SK-N-SH (cell line): ENCODE measurements at regions not wholly inside any gene's neighbourhood (a gene's known extent, or its start where the extent isn't known, plus 50 kb on each side); places are given as distances from the start of the nearest gene placed in this dataset.

ENCODE experiments used
- CTCF ChIA-PET: fragments of 300-600, 350-600 bp; formaldehyde crosslinking; extraction: SDS; loops from one replicate; lab custom pipeline; 2021; lab: Yijun Ruan, JAX
- POLR2A ChIA-PET: fragments of 350-600 bp; sonication (Branson Sonifier 250); formaldehyde crosslinking; extraction: SDS; loops from one replicate; lab custom pipeline; 2020; ENCODE audit warnings: antibody characterized with exemption, inconsistent platforms; lab: Yijun Ruan, JAX
- DNase-seq: peaks from one replicate; pipeline ENCODE4 v3.0.0; 2012
- H2AFZ ChIP-seq: fragments of 200-600 bp; sonication (generic); 2 replicates; pipeline ENCODE4 v1.8.1; 2016; ENCODE audit warnings: antibody characterized with exemption, mild to moderate bottlenecking, low read depth
- H3F3A ChIP-seq: fragments of 200-600 bp; sonication (generic); replicated peaks from 2 replicates; pipeline ENCODE3; 2016; ENCODE audit warnings: antibody characterized with exemption, mild to moderate bottlenecking; ENCODE audit not compliant: insufficient read depth
- H3K27ac ChIP-seq, 2 experiments: fragments of 200-500 bp in 1 of 2; fragments of 200-600 bp in 1 of 2; sonication (Bioruptor generic) in 1 of 2; sonication (generic), shearing (Covaris generic) in 1 of 2; 2 replicates each; pipeline versions ENCODE4 v1.5.1 to v1.6.1; 2014 to 2016; ENCODE audit warnings: low read depth in 2 of 2, inconsistent platforms in 1 of 2, low read length in 1 of 2, mild to moderate bottlenecking in 1 of 2, mixed read lengths in 1 of 2
- H3K27me3 ChIP-seq: fragments of 200-600 bp; sonication (generic), shearing (Covaris generic); 2 replicates; pipeline ENCODE4 v1.6.1; 2016; ENCODE audit warnings: mixed run types; ENCODE audit not compliant: insufficient read depth
- H3K36me3 ChIP-seq, 2 experiments: fragments of 200-500 bp in 1 of 2; fragments of 200-600 bp in 1 of 2; sonication (Bioruptor generic) in 1 of 2; sonication (generic) in 1 of 2; replicated peaks in 1 of 2; 2 replicates each; pipeline versions ENCODE3 to v1.5.1; 2014 to 2016; ENCODE audit warnings: low read length in 1 of 2, mild to moderate bottlenecking in 1 of 2; ENCODE audit not compliant: insufficient read depth in 2 of 2, control insufficient read depth in 1 of 2
- H3K4me1 ChIP-seq, 2 experiments: fragments of 200-500 bp in 1 of 2; fragments of 200-600 bp in 1 of 2; sonication (Bioruptor generic) in 1 of 2; sonication (generic), shearing (Covaris generic) in 1 of 2; 2 replicates each; pipeline versions ENCODE4 v1.5.1 to v1.6.1; 2014 to 2016; ENCODE audit warnings: low read depth in 1 of 2, low read length in 1 of 2, mixed run types in 1 of 2; ENCODE audit not compliant: insufficient read depth in 2 of 2, control insufficient read depth in 1 of 2
- H3K4me2 ChIP-seq: fragments of 200-600 bp; sonication (generic), shearing (Covaris generic); 2 replicates; pipeline ENCODE4 v1.6.1; 2017; ENCODE audit warnings: mixed run types
- H3K4me3 ChIP-seq, 2 experiments: fragments of 200-500 bp in 1 of 2; fragments of 200-600 bp in 1 of 2; sonication (Bioruptor generic) in 1 of 2; sonication (generic), shearing (Covaris generic) in 1 of 2; 2 replicates each; pipeline versions ENCODE4 v1.5.1 to v1.8.1; 2014 to 2016; ENCODE audit warnings: low read depth in 2 of 2, inconsistent platforms in 1 of 2, low read length in 1 of 2, mild to moderate bottlenecking in 1 of 2, mixed read lengths in 1 of 2, moderate library complexity in 1 of 2
- H3K79me2 ChIP-seq: fragments of 200-600 bp; sonication (generic); 2 replicates; pipeline ENCODE4 v1.8.1; 2017; ENCODE audit warnings: mild to moderate bottlenecking; ENCODE audit not compliant: insufficient read depth
- H3K9ac ChIP-seq: fragments of 200-600 bp; sonication (generic); 2 replicates; pipeline ENCODE4 v1.6.1; 2017; ENCODE audit warnings: mixed run types
- H3K9me2 ChIP-seq: fragments of 200-600 bp; sonication (generic); 2 replicates; pipeline ENCODE4 v1.6.1; 2017; ENCODE audit warnings: mixed run types
- H3K9me3 ChIP-seq: fragments of 200-600 bp; sonication (generic); 2 replicates; pipeline ENCODE4 v1.6.1; 2017; ENCODE audit warnings: mixed run types, mild to moderate bottlenecking, moderate library complexity
- H4K20me1 ChIP-seq: fragments of 200-600 bp; sonication (generic); 2 replicates; pipeline ENCODE4 v1.6.1; 2017; ENCODE audit warnings: mild to moderate bottlenecking, mixed run types; ENCODE audit not compliant: insufficient read depth
- ELF1 ChIP-seq: IDR thresholded peaks from 2 replicates; pipeline ENCODE4 v1.4.0; 2012
- FOXM1 ChIP-seq: IDR thresholded peaks from 2 replicates; pipeline ENCODE4 v1.4.0; 2012; ENCODE audit warnings: low read depth, mild to moderate bottlenecking
- GABPA ChIP-seq: IDR thresholded peaks from 2 replicates; pipeline ENCODE4 v1.4.0; 2012; ENCODE audit warnings: low read depth, mild to moderate bottlenecking
- GATA2 ChIP-seq: sonication (generic); formaldehyde crosslinking; IDR thresholded peaks from 2 replicates; pipeline ENCODE4 v1.5.0; 2020; ENCODE audit warnings: mild to moderate bottlenecking, missing genetic modification reagents
- JUND ChIP-seq: IDR thresholded peaks from 2 replicates; pipeline ENCODE4 v1.4.0; 2012
- MXI1 ChIP-seq: IDR thresholded peaks from 2 replicates; pipeline ENCODE4 v1.6.1; 2012; ENCODE audit warnings: mild to moderate bottlenecking, low read depth, low read length, improper control_type of control experiment
- NFIC ChIP-seq: IDR thresholded peaks from 2 replicates; pipeline ENCODE4 v1.4.0; 2012; ENCODE audit warnings: borderline replicate concordance
- POLR2AphosphoS5 ChIP-seq: IDR thresholded peaks from 2 replicates; pipeline ENCODE4 v1.6.1; 2012; ENCODE audit warnings: low read depth, low read length
- RAD21 ChIP-seq: IDR thresholded peaks from 2 replicates; pipeline ENCODE4 v1.6.1; 2012; ENCODE audit warnings: mild to moderate bottlenecking, low read length
- RCOR1 ChIP-seq: fragments of 150-350 bp; IDR thresholded peaks from 2 replicates; pipeline ENCODE4 v1.6.1; 2017; ENCODE audit warnings: antibody characterized with exemption, low read length
- RFX5 ChIP-seq: IDR thresholded peaks from 2 replicates; pipeline ENCODE4 v1.6.1; 2012; ENCODE audit warnings: mild to moderate bottlenecking, improper control_type of control experiment, low read length
- RXRA ChIP-seq: IDR thresholded peaks from 2 replicates; pipeline ENCODE4 v1.4.0; 2012; ENCODE audit warnings: low read depth, mild to moderate bottlenecking, borderline replicate concordance
- TAF1 ChIP-seq: IDR thresholded peaks from 2 replicates; pipeline ENCODE4 v1.6.1; 2012; ENCODE audit warnings: low read depth, mild to moderate bottlenecking, low read length, moderate library complexity, borderline replicate concordance
- TCF12 ChIP-seq: IDR thresholded peaks from 2 replicates; pipeline ENCODE4 v1.4.0; 2012
- YY1 ChIP-seq: IDR thresholded peaks from 2 replicates; pipeline ENCODE4 v1.4.0; 2012; ENCODE audit warnings: low read depth, mild to moderate bottlenecking
- WGBS: methylation state at CpG from one replicate; pipeline ENCODE4 v1.1.6; 2017; ENCODE audit warnings: low lambda C conversion rate; 5-methylcytosine and 5-hydroxymethylcytosine counted together
- TF ChIP-seq, protein P1 (sequence below): IDR thresholded peaks from 2 replicates; pipeline ENCODE4 v1.6.1; 2012; ENCODE audit warnings: mild to moderate bottlenecking, low read depth, low read length, moderate library complexity
- TF ChIP-seq, protein P2 (sequence below): fragments of 150-350 bp; IDR thresholded peaks from 2 replicates; pipeline ENCODE4 v1.6.1; 2016; ENCODE audit warnings: mild to moderate bottlenecking, low read depth, low read length
- TF ChIP-seq, protein P3 (sequence below): IDR thresholded peaks from 2 replicates; pipeline ENCODE4; 2012
- TF ChIP-seq, protein P4 (sequence below): IDR thresholded peaks from 2 replicates; pipeline ENCODE4 v1.4.0; 2012; ENCODE audit warnings: low read depth, borderline replicate concordance

DNA sequence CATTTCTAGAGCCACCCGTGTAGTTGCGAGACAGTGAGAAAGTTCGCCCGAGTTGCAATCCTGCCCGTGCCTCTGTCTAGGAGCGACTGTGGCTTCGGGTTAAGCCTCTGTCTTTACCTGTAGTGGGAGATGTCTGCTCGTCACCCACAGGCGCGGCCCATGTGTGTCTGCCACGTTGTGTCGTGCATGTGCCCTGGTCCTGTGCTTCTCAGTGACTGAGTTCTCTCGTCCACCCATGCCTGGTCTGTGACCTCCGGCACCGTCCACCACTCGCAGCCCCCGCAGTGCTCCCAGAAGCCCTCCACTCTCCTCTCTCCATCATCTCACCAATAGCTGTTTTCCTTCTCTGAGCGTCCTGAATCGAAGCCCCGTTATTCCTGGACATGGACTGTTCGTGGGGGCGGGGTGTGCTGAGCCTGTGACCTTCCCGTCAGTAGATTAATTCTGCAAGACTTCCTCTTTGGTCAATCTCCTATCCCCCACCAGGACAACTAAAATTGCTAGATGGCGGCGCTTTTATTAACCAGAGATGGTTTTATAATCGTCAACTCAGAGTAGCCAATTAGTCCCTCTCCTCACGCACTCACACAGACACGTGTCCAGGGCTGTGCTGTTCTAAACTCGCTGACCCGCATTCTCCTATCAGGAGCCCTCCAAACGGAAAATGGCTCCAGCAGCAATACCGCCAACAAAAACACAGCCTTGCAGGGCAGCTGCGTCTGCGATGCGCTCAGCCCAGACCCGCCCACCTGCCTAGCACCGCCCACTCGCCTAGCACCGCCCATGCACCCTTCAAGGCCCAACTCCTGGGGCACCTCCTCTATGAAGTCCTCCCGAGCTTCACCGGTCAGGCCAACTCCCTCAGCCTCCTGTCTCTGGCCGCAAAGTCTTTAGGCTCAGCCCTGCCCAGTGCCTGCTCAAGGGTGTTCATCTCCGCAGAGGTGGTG, 119.4 kb downstream of the TWIST2 start:
- H3K79me2 ChIP-seq, result no peaks in the 10 kb centered on the region
- no peak overlapping the region for H2AFZ ChIP-seq
- no peaks in the 10 kb centered on the region for H3K9me2 ChIP-seq
- H3K4me1 ChIP-seq, result peaks cover 0 to 4% of the 10 kb centered on the region in 2 experiments; a peak in 1 of 4 replicates
- no peak for DNase-seq
- POLR2A ChIA-PET, result no interaction called here
- 81% methylated on average over 36 of the region's 43 CpGs for WGBS
- no peak overlapping the region for H3K4me3 ChIP-seq
- no peak overlapping the region for H3K27ac ChIP-seq
- CTCF ChIA-PET, result interaction anchor here (0.8 kb wide), 1 partner anchor 678 kb away, joined by 3 read pairs; no protein-coding TSS in a partner anchor
- no peak for TF ChIP-seq GABPA
- no peaks in the 10 kb centered on the region for H3F3A ChIP-seq
- H3K9me3 ChIP-seq, result no peaks in the 10 kb centered on the region
- no peaks in the 10 kb centered on the region for H3K27me3 ChIP-seq
- no peaks in the 10 kb centered on the region for H3K36me3 ChIP-seq
- H4K20me1 ChIP-seq, result no peaks in the 10 kb centered on the region
- H3K4me2 ChIP-seq, result no peak overlapping the region
- H3K9ac ChIP-seq, result no peak overlapping the region

DNA sequence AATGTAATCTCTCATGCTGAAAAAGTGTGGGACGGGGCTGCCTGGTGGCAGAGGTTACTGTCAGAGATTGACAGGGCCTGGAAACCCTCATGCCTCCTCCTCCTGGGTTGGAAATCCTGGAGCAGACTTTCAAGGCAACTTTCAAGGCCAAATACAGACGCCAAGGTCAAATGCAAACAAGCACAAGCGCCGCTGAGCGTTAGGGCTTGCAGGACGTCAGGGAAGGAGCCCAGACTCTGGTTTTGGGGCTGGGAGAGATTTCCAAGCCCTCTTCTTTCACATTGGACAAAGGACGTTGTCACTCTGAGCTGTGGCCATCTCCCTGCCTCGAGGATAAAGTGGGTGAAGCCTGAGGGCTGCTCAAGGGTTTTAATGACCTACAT, 120.1 kb downstream of the TWIST2 start:
- POLR2A ChIA-PET, result no interaction called here
- DNase-seq, result no peak

More for the DNA sequence above, 120.1 kb downstream of the TWIST2 start:
- Histone ChIP-seq H3K4me1 (peaks cover 0 to 4% of the 10 kb centered on the region in 2 experiments; a peak in 1 of 4 replicates), H3K4me2 (no peak overlapping the region), H3K79me2 (no peaks in the 10 kb centered on the region), H3K9ac (no peak overlapping the region), H4K20me1 (no peaks in the 10 kb centered on the region), H2AFZ (no peak overlapping the region), H3K36me3 (no peaks in the 10 kb centered on the region), H3K9me3 (no peaks in the 10 kb centered on the region), H3K27ac (no peak overlapping the region), H3F3A (no peaks in the 10 kb centered on the region), H3K4me3 (no peak overlapping the region), H3K27me3 (no peaks in the 10 kb centered on the region), H3K9me2 (no peaks in the 10 kb centered on the region)
- CTCF ChIA-PET, result interaction anchor here (0.8 to 1.0 kb wide), 2 partner anchors 180 to 678 kb away, joined by 3 to 4 read pairs; no protein-coding TSS in a partner anchor
- 82% methylated on average over 6 of the region's 8 CpGs for WGBS
- TF ChIP-seq RAD21, result no peak
- no peak for TF ChIP-seq MXI1
- TF ChIP-seq RCOR1, result no peak
- no peak for TF ChIP-seq NFIC
- no peak for TF ChIP-seq RXRA
- TF ChIP-seq YY1, result no peak
- TF ChIP-seq, protein P1, sequence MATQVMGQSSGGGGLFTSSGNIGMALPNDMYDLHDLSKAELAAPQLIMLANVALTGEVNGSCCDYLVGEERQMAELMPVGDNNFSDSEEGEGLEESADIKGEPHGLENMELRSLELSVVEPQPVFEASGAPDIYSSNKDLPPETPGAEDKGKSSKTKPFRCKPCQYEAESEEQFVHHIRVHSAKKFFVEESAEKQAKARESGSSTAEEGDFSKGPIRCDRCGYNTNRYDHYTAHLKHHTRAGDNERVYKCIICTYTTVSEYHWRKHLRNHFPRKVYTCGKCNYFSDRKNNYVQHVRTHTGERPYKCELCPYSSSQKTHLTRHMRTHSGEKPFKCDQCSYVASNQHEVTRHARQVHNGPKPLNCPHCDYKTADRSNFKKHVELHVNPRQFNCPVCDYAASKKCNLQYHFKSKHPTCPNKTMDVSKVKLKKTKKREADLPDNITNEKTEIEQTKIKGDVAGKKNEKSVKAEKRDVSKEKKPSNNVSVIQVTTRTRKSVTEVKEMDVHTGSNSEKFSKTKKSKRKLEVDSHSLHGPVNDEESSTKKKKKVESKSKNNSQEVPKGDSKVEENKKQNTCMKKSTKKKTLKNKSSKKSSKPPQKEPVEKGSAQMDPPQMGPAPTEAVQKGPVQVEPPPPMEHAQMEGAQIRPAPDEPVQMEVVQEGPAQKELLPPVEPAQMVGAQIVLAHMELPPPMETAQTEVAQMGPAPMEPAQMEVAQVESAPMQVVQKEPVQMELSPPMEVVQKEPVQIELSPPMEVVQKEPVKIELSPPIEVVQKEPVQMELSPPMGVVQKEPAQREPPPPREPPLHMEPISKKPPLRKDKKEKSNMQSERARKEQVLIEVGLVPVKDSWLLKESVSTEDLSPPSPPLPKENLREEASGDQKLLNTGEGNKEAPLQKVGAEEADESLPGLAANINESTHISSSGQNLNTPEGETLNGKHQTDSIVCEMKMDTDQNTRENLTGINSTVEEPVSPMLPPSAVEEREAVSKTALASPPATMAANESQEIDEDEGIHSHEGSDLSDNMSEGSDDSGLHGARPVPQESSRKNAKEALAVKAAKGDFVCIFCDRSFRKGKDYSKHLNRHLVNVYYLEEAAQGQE, result no peak
- TF ChIP-seq, protein P2, sequence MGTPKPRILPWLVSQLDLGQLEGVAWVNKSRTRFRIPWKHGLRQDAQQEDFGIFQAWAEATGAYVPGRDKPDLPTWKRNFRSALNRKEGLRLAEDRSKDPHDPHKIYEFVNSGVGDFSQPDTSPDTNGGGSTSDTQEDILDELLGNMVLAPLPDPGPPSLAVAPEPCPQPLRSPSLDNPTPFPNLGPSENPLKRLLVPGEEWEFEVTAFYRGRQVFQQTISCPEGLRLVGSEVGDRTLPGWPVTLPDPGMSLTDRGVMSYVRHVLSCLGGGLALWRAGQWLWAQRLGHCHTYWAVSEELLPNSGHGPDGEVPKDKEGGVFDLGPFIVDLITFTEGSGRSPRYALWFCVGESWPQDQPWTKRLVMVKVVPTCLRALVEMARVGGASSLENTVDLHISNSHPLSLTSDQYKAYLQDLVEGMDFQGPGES, result no peak
- no peak for TF ChIP-seq TCF12
- no peak for TF ChIP-seq FOXM1
- TF ChIP-seq GATA2 (CRISPR knock-in tag), result no peak
- no peak for TF ChIP-seq RFX5
- TF ChIP-seq POLR2AphosphoS5, result no peak
- TF ChIP-seq, protein P3, sequence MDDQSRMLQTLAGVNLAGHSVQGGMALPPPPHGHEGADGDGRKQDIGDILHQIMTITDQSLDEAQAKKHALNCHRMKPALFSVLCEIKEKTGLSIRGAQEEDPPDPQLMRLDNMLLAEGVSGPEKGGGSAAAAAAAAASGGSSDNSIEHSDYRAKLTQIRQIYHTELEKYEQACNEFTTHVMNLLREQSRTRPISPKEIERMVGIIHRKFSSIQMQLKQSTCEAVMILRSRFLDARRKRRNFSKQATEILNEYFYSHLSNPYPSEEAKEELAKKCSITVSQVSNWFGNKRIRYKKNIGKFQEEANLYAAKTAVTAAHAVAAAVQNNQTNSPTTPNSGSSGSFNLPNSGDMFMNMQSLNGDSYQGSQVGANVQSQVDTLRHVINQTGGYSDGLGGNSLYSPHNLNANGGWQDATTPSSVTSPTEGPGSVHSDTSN, result no peak
- TF ChIP-seq ELF1, result no peak
- TF ChIP-seq, protein P4, sequence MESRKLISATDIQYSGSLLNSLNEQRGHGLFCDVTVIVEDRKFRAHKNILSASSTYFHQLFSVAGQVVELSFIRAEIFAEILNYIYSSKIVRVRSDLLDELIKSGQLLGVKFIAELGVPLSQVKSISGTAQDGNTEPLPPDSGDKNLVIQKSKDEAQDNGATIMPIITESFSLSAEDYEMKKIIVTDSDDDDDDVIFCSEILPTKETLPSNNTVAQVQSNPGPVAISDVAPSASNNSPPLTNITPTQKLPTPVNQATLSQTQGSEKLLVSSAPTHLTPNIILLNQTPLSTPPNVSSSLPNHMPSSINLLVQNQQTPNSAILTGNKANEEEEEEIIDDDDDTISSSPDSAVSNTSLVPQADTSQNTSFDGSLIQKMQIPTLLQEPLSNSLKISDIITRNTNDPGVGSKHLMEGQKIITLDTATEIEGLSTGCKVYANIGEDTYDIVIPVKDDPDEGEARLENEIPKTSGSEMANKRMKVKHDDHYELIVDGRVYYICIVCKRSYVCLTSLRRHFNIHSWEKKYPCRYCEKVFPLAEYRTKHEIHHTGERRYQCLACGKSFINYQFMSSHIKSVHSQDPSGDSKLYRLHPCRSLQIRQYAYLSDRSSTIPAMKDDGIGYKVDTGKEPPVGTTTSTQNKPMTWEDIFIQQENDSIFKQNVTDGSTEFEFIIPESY, result no peak
- TF ChIP-seq JUND, result no peak
- TF ChIP-seq TAF1, result no peak
